IPS-20b (cell line): ENCODE measurements at regions not wholly inside any gene's neighbourhood (a gene's known extent, or its start where the extent isn't known, plus 50 kb on each side); places are given as distances from the start of the nearest gene placed in this dataset.

Source experiments
- H3K27ac ChIP-seq: one replicate; pipeline ENCODE4 v1.5.1; 2013; ENCODE audit warnings: low read length
- H3K27me3 ChIP-seq: 2 replicates; pipeline ENCODE4 v1.6.1; 2013; ENCODE audit warnings: mild to moderate bottlenecking, low read length, inconsistent platforms; ENCODE audit not compliant: insufficient read depth
- H3K36me3 ChIP-seq: 2 replicates; pipeline ENCODE4 v1.6.1; 2013; ENCODE audit warnings: low read depth, mild to moderate bottlenecking, inconsistent platforms, low read length, moderate library complexity; ENCODE audit not compliant: insufficient read depth
- H3K4me1 ChIP-seq: 2 replicates; pipeline ENCODE4 v1.6.1; 2013; ENCODE audit warnings: mild to moderate bottlenecking, control low read depth, inconsistent platforms, low read length, moderate library complexity; ENCODE audit not compliant: insufficient read depth
- H3K4me3 ChIP-seq: 2 replicates; pipeline ENCODE4 v1.5.1; 2013; ENCODE audit warnings: mild to moderate bottlenecking, low read length, inconsistent platforms
- H3K9ac ChIP-seq: 2 replicates; pipeline ENCODE4 v1.6.1; 2013; ENCODE audit warnings: low read depth, mild to moderate bottlenecking, inconsistent platforms, low read length, moderate library complexity
- H3K9me3 ChIP-seq: 2 replicates; pipeline ENCODE4 v1.6.1; 2013; ENCODE audit warnings: mild to moderate bottlenecking, low read depth, low read length, inconsistent platforms; ENCODE audit not compliant: insufficient read depth

- Histone ChIP-seq H3K27me3 (no peaks in the 10 kb centered on the region), H3K9ac (no peak overlapping the region), H3K4me1 (peaks cover 3% of the 10 kb centered on the region), H3K27ac (no peak overlapping the region), H3K9me3 (no peaks in the 10 kb centered on the region), H3K36me3 (no peaks in the 10 kb centered on the region), H3K4me3 (no peak overlapping the region)
Observed at GRCh38 chrX:40468033-40468846, 112.5 kb upstream of the ATP6AP2 start.

- no peaks in the 10 kb centered on the region for H3K27me3 ChIP-seq
- H3K4me3 ChIP-seq, result no peak overlapping the region
- H3K9me3 ChIP-seq, result no peaks in the 10 kb centered on the region
- H3K27ac ChIP-seq, result no peak overlapping the region
- H3K9ac ChIP-seq, result no peak overlapping the region
- H3K4me1 ChIP-seq, result peaks cover 3% of the 10 kb centered on the region; the same call in 1 of the 2 replicates
- H3K36me3 ChIP-seq, result no peaks in the 10 kb centered on the region
Observed at GRCh38 chrX:40467454-40467853, 113.3 kb upstream of the ATP6AP2 start.

- no peak overlapping the region for H3K9ac ChIP-seq
- no peak overlapping the region for H3K4me3 ChIP-seq
- H3K4me1 ChIP-seq, result no peaks in the 10 kb centered on the region
- H3K27me3 ChIP-seq, result no peaks in the 10 kb centered on the region
- no peaks in the 10 kb centered on the region for H3K36me3 ChIP-seq
- H3K27ac ChIP-seq, result no peak overlapping the region
- no peaks in the 10 kb centered on the region for H3K9me3 ChIP-seq
Observed at GRCh38 chrX:40465735-40466551, 114.8 kb upstream of the ATP6AP2 start.

- H3K9me3 ChIP-seq, result no peaks in the 10 kb centered on the region
Observed at GRCh38 chrX:40462795-40463194, 118.0 kb upstream of the ATP6AP2 start.

GRCh38 chrX:40460926-40461325 is 119.8 kb upstream of the ATP6AP2 start:
- Histone ChIP-seq H3K27me3 (no peaks in the 10 kb centered on the region), H3K4me3 (no peak overlapping the region), H3K4me1 (no peaks in the 10 kb centered on the region; the same call in 1 of the 2 replicates), H3K36me3 (no peaks in the 10 kb centered on the region), H3K9me3 (no peaks in the 10 kb centered on the region), H3K27ac (no peak overlapping the region), H3K9ac (no peak overlapping the region)

More at GRCh38 chrX:40462795-40463194, 118.0 kb upstream of the ATP6AP2 start:
- no peak overlapping the region for H3K27ac ChIP-seq
- H3K9ac ChIP-seq, result no peak overlapping the region
- no peaks in the 10 kb centered on the region for H3K36me3 ChIP-seq
- H3K4me1 ChIP-seq, result no peaks in the 10 kb centered on the region; the same call in 1 of the 2 replicates
- H3K4me3 ChIP-seq, result no peak overlapping the region
- no peaks in the 10 kb centered on the region for H3K27me3 ChIP-seq

GRCh38 chrX:40459571-40460158 is 121.1 kb upstream of the ATP6AP2 start:
- Histone ChIP-seq H3K36me3 (no peaks in the 10 kb centered on the region), H3K4me3 (no peak overlapping the region), H3K27ac (no peak overlapping the region), H3K9me3 (no peaks in the 10 kb centered on the region), H3K4me1 (no peaks in the 10 kb centered on the region; the same call in 1 of the 2 replicates), H3K9ac (no peak overlapping the region; the same call in 1 of the 2 replicates), H3K27me3 (no peaks in the 10 kb centered on the region)

- no peaks in the 10 kb centered on the region for H3K27me3 ChIP-seq
- no peaks in the 10 kb centered on the region for H3K36me3 ChIP-seq
- H3K4me1 ChIP-seq, result no peaks in the 10 kb centered on the region; the same call in 1 of the 2 replicates
- no peak overlapping the region for H3K4me3 ChIP-seq
- no peak overlapping the region for H3K9ac ChIP-seq
- H3K27ac ChIP-seq, result no peak overlapping the region
- no peaks in the 10 kb centered on the region for H3K9me3 ChIP-seq
Observed at GRCh38 chrX:40457406-40457805, 123.4 kb upstream of the ATP6AP2 start.

- Histone ChIP-seq H3K4me1 (no peaks in the 10 kb centered on the region), H3K27me3 (no peaks in the 10 kb centered on the region), H3K9me3 (no peaks in the 10 kb centered on the region), H3K27ac (no peak overlapping the region), H3K4me3 (no peak overlapping the region), H3K36me3 (no peaks in the 10 kb centered on the region), H3K9ac (no peak overlapping the region)
Observed at GRCh38 chrX:40452031-40452430, 128.7 kb upstream of the ATP6AP2 start.

- Histone ChIP-seq H3K9me3 (no peaks in the 10 kb centered on the region), H3K27ac (no peak overlapping the region), H3K36me3 (no peaks in the 10 kb centered on the region), H3K9ac (no peak overlapping the region), H3K4me1 (no peaks in the 10 kb centered on the region), H3K27me3 (no peaks in the 10 kb centered on the region), H3K4me3 (no peak overlapping the region)
Observed at GRCh38 chrX:40449956-40450706, 130.6 kb upstream of the ATP6AP2 start.

GRCh38 chrX:40449396-40449795 is 131.4 kb upstream of the ATP6AP2 start:
- Histone ChIP-seq H3K4me3 (no peak overlapping the region), H3K27ac (no peak overlapping the region), H3K4me1 (no peaks in the 10 kb centered on the region), H3K9ac (no peak overlapping the region), H3K27me3 (no peaks in the 10 kb centered on the region), H3K36me3 (no peaks in the 10 kb centered on the region), H3K9me3 (no peaks in the 10 kb centered on the region)

- Histone ChIP-seq H3K9me3 (no peaks in the 10 kb centered on the region), H3K27ac (no peak overlapping the region), H3K4me3 (no peak overlapping the region), H3K36me3 (no peaks in the 10 kb centered on the region), H3K27me3 (no peaks in the 10 kb centered on the region), H3K4me1 (no peaks in the 10 kb centered on the region), H3K9ac (no peak overlapping the region)
Observed at GRCh38 chrX:40448793-40449192, 132.0 kb upstream of the ATP6AP2 start.
